Progenitor cell of endocrine pancreas (in vitro differentiated cells): ENCODE measurements at regions not wholly inside any gene's neighbourhood (a gene's known extent, or its start where the extent isn't known, plus 50 kb on each side); places are given as distances from the start of the nearest gene placed in this dataset.

Experiments
- DNase-seq: peaks from one replicate; pipeline ENCODE4 v3.0.0; 2021; ENCODE audit warnings: low spot score; ENCODE audit not compliant: unreplicated experiment
- H3K27ac Mint-ChIP-seq: 2 replicates; pipeline ENCODE4 v1.8.0; 2021; ENCODE audit warnings: mild to moderate bottlenecking, moderate library complexity, mixed read lengths
- H3K27me3 Mint-ChIP-seq: 2 replicates; pipeline ENCODE4 v1.8.0; 2021; ENCODE audit warnings: mixed read lengths
- H3K36me3 Mint-ChIP-seq: 2 replicates; pipeline ENCODE4 v1.8.0; 2022; ENCODE audit warnings: mixed read lengths; ENCODE audit not compliant: insufficient read depth
- H3K4me1 Mint-ChIP-seq: 2 replicates; pipeline ENCODE4 v1.8.0; 2021; ENCODE audit warnings: low read depth, mixed read lengths
- H3K4me3 Mint-ChIP-seq: 2 replicates; pipeline ENCODE4 v1.8.0; 2021; ENCODE audit warnings: low read depth, mild to moderate bottlenecking, moderate library complexity, mixed read lengths
- H3K9me3 Mint-ChIP-seq: 2 replicates; pipeline ENCODE4 v1.8.0; 2021; ENCODE audit warnings: low read depth, mixed read lengths
- TF ChIP-seq, protein P1 (sequence below): fragments of 200-600 bp; sonication (generic); IDR thresholded peaks from one replicate; pipeline ENCODE4 v1.5.0; 2021; ENCODE audit warnings: antibody characterized with exemption, mild to moderate bottlenecking; ENCODE audit not compliant: unreplicated experiment

DNA sequence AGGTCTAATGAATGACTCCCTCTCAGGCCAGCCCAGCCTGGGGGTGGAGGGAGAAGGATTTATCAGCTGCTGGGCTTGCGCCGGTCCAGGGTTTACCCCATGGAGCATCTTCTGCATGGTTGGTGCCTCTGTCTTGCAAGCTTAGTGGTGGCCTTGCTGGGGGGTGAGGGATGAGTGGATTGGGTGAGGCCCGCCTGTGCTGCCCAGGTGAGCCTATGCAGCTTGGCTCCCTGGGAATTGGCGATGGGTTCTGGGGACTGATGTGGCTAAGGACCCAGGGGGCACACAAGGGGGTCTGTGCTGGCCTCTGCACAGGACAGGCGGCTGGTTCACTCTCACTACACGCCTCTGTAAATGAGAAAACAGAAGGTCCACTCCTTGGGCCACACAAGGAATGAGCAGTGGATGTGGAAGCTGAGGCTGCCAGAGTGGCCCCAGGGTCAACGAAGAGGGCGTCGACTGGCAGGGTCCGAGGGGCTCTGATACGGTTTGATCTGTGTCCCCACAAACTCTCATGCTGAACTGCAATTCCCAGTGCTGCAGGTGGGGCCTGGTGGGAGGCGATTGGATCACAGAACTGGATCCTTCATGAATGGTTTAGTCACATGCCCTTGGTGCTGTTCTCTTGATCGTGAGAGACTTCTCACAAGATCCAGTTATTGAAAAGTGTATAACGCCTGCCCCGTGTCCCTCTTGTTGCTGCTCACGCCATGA, 151.6 kb upstream of the HDAC4 start:
- no peaks in the 10 kb centered on the region for H3K9me3 Mint-ChIP-seq
- no peaks in the 10 kb centered on the region for H3K4me1 Mint-ChIP-seq
- DNase-seq, result no peak
- no peak overlapping the region for H3K27ac Mint-ChIP-seq
- no peaks in the 10 kb centered on the region for H3K36me3 Mint-ChIP-seq
- TF ChIP-seq, protein P1, sequence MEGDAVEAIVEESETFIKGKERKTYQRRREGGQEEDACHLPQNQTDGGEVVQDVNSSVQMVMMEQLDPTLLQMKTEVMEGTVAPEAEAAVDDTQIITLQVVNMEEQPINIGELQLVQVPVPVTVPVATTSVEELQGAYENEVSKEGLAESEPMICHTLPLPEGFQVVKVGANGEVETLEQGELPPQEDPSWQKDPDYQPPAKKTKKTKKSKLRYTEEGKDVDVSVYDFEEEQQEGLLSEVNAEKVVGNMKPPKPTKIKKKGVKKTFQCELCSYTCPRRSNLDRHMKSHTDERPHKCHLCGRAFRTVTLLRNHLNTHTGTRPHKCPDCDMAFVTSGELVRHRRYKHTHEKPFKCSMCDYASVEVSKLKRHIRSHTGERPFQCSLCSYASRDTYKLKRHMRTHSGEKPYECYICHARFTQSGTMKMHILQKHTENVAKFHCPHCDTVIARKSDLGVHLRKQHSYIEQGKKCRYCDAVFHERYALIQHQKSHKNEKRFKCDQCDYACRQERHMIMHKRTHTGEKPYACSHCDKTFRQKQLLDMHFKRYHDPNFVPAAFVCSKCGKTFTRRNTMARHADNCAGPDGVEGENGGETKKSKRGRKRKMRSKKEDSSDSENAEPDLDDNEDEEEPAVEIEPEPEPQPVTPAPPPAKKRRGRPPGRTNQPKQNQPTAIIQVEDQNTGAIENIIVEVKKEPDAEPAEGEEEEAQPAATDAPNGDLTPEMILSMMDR, result no peak
- peaks cover 70% of the 10 kb centered on the region for H3K27me3 Mint-ChIP-seq
- no peak overlapping the region for H3K4me3 Mint-ChIP-seq

DNA sequence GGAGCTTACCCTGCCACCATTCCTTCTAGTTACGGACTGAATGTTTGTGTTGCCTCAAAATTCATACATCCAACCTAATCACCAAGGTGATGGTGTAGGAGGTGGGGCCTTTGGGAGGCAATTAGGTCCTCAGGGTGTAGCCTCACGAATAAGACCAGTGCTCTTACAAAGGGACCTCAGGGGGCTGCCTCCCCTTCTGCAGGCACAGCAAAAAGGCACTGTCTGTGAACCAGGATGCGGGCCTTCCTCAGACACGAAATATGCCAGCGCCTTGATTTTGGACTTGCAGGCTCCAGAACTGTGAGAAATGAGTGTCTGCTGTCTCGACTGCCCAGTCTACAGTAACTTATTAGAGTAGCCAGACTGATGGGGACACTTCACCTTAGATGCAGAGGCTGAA, 150.4 kb upstream of the HDAC4 start:
- H3K4me1 Mint-ChIP-seq, result no peaks in the 10 kb centered on the region
- peaks cover 64% of the 10 kb centered on the region for H3K27me3 Mint-ChIP-seq
- H3K27ac Mint-ChIP-seq, result no peak overlapping the region
- H3K4me3 Mint-ChIP-seq, result no peak overlapping the region
- H3K9me3 Mint-ChIP-seq, result no peaks in the 10 kb centered on the region
- H3K36me3 Mint-ChIP-seq, result no peaks in the 10 kb centered on the region
- no peak for DNase-seq
- TF ChIP-seq, protein P1, result no peak

DNA sequence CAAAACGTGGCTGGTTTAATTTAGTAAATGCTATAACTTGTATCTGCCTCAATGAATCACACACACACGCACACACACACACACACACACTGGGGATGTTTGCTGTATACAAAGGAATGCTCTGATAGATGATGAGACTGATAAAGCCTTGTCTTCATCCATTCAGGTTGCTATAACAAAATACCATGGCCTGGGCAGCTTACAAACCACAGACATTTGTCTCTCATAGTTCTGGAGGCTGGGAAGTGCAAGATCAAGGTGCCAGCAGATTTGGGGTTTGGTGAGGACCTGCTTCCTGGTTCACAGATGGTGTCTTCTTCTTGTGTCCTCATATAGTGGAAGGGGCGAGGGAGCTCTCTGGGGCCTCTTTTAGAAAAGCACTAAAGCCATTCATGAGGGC, 149.5 kb upstream of the HDAC4 start:
- H3K4me3 Mint-ChIP-seq, result no peak overlapping the region
- no peak overlapping the region for H3K27ac Mint-ChIP-seq
- H3K4me1 Mint-ChIP-seq, result no peaks in the 10 kb centered on the region
- no peaks in the 10 kb centered on the region for H3K36me3 Mint-ChIP-seq
- DNase-seq, result no peak
- peaks cover 57% of the 10 kb centered on the region for H3K27me3 Mint-ChIP-seq
- TF ChIP-seq, protein P1, result no peak
- no peaks in the 10 kb centered on the region for H3K9me3 Mint-ChIP-seq

DNA sequence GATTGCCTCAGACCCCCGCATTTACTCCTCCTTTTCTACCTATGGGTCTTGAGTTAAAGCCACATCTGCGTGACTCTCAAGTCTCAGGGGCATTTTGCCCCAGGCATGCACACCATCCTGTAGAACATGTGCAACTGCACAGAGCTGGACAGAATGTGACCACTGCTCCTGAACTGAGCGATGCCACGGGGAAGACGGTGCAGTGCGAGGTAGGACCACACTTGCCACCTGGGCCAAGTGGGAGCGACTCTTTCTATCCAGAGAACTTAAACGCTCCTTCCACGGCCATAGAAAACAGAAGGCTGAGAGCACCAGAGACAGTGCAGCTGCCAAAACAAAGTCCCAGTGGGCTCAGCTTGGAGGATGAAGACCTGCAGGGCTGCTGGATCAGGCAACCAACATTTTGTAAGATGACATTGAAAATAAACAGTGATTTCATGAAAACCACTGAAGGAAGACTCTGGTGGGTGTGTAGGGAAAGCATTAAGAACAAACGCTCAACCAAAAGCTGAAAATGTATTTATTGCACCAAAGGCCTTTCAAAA, 149.0 kb upstream of the HDAC4 start:
- no peaks in the 10 kb centered on the region for H3K9me3 Mint-ChIP-seq
- TF ChIP-seq, protein P1, result no peak
- H3K27ac Mint-ChIP-seq, result no peak overlapping the region
- no peaks in the 10 kb centered on the region for H3K36me3 Mint-ChIP-seq
- no peaks in the 10 kb centered on the region for H3K4me1 Mint-ChIP-seq
- no peak for DNase-seq
- H3K27me3 Mint-ChIP-seq, result peaks cover 53% of the 10 kb centered on the region
- no peak overlapping the region for H3K4me3 Mint-ChIP-seq

DNA sequence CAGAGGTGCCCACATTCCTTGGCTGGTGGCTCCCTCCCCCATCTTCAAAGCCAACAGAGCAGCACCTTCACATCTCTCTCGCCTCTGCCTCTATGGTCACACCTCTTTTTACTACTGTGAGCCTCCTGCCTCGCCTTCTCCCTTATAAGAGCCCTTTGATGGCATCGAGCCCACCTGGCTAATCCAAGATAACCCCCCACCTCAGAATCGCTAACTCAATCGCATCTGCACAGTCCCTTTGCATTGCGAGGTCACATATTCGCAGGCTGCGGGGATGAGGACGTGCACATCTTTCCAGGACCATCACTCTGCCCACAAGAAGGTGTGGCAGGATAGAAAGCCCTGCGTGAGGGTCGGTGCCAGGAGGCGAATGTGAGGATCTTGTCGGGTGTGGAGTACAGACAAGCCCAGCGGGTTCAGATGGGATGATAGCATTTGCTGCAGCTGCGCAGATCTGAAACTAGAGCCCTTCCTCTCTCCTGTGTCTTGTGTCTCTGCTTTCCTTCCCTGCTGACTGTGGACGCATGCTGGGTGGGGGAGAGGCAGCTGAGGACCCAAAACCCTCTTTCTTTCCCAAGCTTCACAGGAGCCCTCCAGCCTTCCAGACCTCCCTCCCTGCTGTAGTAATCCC, 148.3 kb upstream of the HDAC4 start:
- no peak for DNase-seq
- Mint-ChIP-seq H3K27ac (no peak overlapping the region), H3K27me3 (peaks cover 53% of the 10 kb centered on the region), H3K4me1 (no peaks in the 10 kb centered on the region), H3K36me3 (no peaks in the 10 kb centered on the region), H3K9me3 (no peaks in the 10 kb centered on the region), H3K4me3 (no peak overlapping the region)
- TF ChIP-seq, protein P1, result no peak
